RPMI7951 (cell line): ENCODE measurements at regions not wholly inside any gene's neighbourhood (a gene's known extent, or its start where the extent isn't known, plus 50 kb on each side); places are given as distances from the start of the nearest gene placed in this dataset.
"Not testable (repeated sequence)": the region's sequence is repeated elsewhere in the genome, so short reads cannot be mapped to it uniquely, and the experiment has no call there.

Experiments used
- DNase-seq: peaks from one replicate; pipeline ENCODE4 v3.0.0-alpha.2; 2012; ENCODE audit warnings: low read depth

DNA sequence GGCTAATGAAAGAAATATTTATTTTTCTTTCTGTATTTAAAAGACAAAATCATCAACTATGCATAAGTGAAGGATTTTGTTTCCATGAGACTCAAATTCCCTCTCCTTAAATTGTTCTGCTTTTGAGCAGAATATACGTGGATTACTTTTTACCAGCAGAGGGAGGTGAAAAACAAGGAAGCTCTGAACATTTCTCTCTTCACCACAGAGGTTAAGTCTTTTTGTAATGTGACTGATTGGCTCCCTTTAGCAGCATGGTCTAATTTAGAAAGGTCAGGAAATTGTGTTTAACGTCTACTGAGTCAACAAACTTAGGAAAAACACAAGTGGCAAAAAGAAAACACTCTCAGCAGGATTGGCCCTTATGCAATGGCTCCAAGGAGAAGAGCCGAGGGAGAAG, 55.1 kb upstream of the F9 start:
- no peak for DNase-seq

DNA sequence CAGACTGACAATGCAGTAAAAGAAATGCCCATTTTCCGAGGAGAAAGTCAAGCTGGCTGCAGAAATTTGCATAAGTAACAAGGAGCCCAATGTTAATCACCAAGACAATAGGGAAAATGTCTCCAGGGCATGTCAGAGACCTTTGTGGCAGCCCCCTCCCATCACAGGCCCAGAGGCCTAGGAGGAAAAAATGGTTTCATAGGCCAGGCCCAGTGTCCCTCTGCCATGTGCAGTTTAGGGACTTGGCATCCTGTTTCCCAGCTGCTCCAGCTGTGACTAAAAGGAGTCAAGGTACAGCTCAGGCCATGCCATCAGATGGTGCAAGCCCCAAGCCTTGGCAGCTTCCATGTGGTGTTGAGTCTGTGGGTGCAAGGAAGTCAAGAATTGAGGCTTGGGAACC, 68.6 kb upstream of the F9 start:
- DNase-seq = not testable (repeated sequence)

DNA sequence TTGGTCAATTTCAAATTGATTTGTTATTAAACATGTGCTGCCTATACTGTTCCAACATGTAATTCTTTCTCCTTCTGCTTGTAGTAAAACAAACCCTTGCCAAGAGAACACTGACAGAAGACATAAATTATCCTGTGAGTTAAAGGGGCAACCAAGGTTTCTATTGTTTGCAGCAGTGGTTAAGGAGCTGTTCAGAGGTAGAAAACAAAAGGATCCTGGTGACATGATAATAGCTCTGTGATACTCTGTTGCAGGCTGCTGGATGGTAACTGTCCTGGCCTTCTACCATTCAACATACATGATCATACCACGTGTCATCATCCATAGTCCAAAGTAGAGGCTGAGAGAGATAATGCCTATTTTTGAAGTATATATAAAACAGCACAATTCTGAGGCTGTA, 75.8 kb upstream of the F9 start:
- no peak for DNase-seq

DNA sequence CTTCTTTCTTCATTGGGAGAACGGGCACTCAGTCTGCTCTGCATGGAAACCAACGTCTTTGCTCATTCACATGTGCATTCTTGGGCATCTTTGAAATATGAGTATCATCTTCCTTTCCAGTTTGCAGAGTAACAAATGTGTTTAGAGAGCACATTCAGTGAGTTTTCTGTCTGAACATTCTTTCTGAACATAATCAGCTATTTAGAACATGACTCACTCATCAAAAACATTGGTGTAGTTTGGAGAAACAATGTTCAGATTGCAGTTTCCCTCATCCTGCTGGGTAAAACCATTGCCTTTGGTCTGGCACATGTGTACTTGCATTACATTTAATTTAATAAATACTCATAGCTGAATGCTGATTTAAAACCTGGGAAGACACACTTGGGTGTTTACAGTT, 81.5 kb upstream of the F9 start:
- DNase-seq = no peak

DNA sequence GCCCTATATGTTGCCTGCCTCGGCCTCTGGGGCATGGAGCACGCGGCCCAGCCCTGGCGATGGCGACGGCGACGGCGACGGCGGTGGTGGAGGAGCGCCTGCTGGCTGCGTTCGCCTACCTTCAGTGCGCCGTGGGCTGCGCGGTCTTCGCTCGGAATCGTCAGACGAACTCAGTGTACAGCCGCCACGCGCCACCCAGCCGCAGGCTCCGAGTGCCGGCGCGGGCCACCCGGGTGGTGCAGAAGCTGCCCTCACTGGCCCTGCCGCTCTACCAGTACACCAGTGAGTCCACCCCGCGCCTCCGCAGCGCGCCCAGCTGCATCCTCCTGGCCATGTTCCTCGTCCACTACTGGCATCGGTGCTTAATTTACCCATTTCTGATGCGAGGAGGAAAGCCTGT, 83.7 kb upstream of the F9 start:
- no peak for DNase-seq

DNA sequence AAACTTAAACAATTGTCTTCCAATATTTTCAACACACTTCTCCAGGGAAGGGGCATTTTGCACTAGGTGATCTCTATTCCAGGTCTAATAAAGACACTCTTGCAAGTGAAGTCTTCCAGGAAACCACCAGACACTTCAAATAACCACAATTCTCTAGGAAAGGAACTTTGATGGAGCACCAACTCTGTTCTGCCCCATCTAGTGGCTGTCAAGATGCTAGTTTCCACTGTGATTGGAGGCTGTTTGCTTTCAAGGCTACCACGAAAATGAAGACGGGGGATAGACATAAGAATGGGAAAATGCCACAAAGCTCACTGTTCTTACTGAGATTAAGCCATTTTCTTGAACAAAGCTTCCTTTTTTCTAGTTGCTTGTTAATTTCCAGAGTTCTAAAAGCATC, 100.6 kb upstream of the F9 start:
- no peak for DNase-seq

DNA sequence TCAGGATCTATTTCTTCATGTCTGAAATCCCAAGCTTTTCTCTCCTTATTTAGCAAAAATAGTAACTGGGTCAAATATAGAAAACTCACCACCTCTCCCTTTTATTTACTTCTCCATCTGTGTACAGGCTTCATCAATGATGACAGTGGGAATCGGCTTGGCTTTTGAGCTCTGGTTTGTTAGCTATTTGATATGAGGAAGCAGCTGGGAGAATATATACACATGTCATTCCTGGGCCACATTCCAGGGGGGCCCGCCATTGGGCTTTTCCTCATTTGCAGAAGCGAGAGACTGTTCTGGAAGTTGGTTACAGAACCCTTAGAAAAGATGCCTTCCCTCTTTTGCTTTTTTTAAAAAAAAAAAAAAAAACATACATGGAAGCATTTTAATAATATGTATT, 107.4 kb upstream of the F9 start:
- DNase-seq = no peak

DNA sequence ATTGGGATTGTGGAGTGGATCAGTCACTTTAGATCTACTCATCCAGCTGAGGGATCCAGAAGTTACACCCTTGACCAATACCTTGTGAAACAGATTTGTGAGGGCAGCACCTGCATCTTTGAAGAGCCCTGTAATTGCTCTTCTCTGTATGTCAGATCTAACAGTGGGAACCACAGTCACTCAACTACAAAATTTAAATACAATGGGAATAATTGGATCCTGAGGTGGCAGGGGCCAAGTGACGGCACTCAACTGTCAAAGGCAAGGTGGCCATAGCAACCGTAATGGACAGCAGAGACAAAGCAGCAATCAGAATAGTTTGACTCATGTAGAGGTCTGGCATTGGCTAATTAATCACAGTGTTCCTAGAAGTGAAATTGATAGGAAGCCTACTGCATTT, 132.3 kb upstream of the F9 start:
- DNase-seq = not testable (repeated sequence)

DNA sequence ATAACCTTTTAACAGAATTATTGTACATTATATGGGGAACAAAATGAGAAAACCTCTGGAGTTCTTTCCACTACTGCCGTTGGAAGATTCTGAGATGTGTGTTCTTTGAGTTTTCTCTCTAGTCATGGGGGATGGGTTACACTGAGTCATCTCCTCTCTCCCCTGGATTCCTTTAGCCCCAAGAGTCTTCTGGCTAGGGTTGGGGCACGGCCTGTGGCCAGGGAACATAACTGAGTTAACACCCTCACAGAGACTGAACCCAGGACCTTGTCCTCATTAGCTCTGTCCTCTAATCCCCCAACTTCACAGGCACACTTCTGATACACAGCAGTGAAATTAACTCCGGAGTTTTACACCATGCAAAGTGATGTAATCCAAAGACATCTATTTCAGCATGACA, 142.3 kb upstream of the F9 start:
- no peak for DNase-seq

DNA sequence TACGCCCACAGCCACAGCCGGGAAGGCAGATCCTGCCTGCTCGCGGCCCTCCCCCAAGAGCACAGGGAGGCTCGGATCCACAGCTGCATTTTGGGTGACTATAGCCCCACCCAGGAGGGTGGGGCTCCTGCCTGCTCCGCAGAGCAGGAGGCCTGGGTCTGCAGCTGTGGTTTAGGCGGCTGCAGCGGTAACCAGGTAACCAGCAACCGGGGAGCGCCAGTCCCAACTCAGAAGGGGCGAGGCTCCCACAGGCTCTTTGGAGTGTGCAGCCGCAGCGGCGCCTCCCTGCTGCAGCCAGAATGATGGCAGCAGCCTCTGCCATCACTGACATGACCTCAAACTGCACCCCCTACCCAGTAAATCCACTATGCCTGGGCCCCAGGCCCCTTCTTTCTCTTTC, 148.0 kb upstream of the F9 start:
- DNase-seq = no peak

DNA sequence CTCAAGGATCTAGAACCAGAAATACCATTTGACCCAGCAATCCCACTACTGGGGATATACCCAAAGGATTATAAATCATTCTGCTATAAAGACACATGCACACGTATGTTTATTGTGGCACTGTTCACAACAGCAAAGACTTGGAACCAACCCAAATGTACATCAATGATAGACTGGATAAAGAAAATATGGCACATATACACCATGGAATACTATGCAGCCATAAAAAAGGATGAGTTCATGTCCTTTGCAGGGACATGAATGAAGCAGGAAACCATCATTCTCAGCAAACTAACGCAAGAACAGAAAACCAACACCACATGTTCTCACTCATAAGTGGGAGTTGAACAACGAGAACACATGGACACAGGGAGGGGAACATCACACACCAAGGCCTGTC, 154.0 kb upstream of the F9 start:
- not testable (repeated sequence) for DNase-seq

DNA sequence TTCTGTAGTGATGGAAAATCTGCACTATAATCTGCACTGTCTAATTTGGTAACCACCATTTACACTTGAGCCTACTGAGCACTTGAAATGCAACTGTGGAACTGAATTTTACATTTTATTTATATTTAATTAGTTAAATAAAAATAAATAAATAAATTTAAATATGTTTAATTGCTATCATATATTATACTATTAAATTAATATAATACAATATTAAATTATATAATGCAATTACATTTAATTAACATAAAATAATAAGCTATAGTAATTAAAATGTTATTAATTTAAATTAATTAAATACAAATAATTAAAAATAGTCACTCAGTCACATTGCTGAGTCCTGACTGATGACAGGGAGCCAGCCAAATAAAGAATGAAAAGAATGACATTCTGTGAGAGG, 170.2 kb upstream of the F9 start:
- no peak for DNase-seq

DNA sequence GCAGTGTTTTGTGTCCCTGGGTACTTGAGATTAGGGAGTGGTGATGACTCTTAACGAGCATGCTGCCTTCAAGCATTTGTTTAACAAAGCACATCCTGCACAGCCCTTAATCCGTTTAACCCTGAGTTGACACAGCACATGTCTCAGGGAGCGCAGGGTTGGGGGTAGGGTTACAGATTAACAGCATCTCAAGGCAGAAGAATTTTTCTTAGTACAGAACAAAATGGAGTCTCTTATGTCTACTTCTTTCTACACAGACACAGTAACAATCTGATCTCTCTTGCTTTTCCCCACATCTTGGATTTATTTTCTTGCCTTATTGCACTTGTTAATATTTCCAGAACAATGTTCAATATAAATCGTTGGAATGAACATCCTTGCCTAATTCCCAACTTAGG, 187.9 kb upstream of the F9 start:
- not testable (repeated sequence) for DNase-seq

DNA sequence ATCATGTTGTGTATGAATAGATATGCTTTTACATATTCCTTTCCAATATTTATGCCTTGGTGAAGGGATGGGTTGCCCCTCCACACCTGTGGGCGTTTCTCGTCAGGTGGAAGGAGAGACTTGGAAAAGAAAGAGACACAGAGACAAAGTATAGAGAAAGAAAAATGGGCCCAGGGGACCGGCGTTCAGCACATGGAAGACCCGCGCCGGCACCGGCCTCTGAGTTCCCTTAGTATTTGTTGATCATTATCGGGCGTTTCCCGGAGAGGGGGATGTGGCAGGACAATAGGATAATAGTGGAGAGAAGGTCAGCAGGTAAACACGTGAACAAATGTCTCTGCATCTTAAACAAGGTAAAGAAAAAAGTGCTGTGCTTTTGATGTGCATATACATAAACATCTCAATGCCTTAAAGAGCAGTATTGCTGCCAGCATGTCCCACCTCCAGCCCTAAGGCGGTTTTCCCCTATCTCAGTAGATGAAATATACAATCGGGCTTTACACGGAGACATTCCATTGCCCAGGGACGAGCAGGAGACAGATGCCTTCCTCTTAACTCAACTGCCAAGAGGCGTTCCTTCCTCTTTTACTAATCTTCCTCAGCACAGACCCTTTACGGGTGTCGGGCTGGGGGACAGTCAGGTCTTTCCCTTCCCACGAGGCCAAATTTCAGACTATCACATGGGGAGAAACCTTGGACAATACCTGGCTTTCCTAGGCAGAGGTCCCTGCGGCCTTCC, 188.5 kb upstream of the F9 start:
- not testable (repeated sequence) for DNase-seq

DNA sequence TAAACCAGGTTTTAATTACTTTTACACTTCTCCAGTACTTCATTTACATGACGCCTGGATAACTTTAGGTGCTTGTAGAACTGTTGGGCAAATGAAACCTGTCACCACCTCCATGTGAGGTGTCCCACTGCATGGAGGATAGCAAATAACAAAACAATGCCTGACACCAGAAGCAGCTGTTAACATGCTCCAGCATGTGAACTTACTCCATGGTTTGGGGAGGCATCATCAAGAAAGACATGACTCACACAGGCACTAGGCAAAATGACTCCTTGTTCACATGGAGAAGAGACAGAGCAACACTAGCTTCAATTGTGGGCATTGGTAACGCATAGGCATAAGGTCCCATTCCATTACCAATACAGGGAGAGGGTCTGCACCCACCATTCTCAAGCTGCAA, 198.1 kb upstream of the F9 start:
- no peak for DNase-seq

DNA sequence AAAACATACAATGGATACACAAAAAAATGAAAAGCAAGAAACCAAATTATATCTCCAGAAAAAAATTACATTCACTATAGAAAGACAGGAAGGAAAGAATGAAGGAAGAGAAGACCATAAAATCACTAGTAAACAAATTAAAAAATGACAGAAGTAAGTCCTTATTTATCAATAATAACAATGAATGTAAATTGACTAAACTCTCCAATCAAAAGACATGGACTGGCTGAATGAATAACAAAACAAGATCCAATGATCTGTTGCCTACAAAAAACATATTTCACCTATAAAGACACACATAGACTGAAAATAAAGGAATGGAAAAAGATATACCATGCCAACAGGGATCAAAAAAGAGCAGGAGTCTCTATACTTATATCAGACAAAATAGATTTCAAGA, 203.2 kb upstream of the F9 start:
- no peak for DNase-seq

DNA sequence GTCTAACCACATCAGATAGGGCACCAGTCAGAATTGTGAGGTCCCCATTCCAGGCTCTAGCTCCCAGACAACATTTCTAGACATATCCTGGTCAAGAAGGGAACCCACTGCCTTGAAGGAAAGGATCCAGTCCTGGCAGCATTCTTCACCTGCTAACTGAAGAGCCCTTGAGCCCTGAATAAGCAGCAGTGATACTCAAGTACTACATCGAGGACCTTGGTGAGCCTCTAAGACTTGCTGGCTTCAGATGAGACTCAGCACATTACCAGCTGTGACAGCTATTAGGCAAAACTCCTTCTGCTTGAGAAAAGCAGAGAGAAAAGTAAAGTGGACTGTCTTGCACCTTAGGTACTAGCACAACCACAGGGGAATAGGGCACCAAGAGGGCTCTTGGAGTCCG, 205.8 kb upstream of the F9 start:
- DNase-seq = no peak

DNA sequence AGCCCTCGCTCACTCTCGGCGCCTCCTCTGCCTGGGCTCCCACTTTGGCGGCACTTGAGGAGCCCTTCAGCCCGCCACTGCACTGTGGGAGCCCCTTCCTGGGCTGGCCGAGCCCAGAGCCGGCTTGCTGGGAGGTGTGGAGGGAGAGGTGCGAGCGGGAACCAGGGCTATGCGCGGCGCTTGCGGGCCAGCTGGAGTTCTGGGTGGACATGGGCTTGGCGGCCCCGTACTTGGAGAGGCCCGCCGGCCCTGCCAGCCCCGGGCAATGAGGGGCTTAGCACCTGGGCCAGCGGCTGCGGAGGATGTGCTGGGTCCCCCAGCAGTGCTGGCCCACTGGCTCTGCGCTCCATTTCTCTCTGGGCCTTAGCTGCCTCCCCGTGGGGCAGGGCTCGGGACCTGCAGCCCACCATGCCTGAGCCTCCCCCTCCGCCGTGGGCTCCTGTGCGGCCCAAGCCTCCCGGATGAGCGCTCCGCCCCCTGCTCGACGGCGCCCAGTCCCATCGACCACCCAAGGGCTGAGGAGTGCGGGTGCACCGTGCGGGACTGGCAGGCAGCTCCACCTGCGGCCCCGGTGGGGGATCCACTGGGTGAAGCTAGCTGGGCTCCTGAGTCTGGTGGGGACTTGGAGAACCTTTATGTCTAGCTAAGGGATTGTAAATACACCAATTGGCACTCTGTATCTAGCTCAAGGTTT, 209.7 kb upstream of the F9 start:
- not testable (repeated sequence) for DNase-seq

DNA sequence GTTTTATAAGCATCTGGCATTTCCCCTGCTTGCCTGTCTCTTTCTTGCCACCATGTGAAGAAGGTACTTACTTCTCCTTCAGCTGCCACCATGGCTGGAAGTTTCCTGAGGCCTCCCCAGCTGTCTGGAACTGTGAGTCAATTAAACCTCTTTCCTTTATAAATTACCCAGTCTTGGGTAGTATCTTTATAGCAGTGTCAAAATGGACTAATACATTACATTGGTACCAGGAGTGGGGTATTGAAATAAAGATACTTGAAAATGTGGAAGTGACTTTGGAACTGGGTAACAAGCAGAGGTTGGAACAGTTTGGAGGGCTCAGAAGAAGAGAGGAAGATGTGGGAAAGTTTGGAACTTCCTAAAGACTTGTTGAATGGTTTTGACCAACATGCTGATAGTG, 223.9 kb upstream of the F9 start:
- not testable (repeated sequence) for DNase-seq

DNA sequence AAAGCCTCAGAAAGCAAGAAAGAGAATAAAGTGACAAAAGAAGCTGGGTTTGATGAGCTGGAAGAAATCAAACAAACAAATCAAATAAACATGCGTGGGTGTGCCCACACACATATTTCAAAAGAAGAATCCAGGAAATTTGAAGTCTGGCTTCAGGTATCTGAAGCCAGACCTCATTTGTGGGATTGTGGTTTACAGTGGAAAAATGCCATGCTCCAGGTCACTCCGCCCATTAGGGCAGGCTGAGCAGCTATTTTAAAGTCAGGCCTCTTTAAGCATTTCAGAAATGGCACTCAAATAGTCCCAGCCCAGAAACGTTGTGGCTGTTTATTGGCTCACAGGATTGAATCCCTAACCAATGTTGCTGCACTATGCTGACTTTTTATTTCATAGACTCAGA, 226.1 kb upstream of the F9 start:
- DNase-seq = no peak

DNA sequence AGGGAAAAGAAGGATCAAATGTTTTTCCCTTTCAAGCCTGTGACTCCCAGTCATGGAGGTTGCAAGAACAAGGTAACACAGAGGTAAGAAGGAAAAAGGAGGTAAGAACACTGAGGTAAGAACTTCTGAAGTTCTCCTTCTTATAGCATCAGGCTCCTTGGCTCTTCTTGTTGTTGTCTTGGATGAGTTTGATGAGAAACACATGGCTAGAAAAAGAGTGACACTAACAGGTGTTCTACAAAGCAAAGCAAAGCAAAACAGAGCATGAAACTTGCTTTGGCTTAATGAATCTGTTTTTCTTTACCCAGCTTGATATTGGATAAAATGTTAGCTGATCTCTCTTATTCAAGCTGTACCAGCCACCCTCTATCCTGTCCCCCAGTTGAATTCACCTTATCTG, 231.2 kb upstream of the F9 start:
- no peak for DNase-seq

DNA sequence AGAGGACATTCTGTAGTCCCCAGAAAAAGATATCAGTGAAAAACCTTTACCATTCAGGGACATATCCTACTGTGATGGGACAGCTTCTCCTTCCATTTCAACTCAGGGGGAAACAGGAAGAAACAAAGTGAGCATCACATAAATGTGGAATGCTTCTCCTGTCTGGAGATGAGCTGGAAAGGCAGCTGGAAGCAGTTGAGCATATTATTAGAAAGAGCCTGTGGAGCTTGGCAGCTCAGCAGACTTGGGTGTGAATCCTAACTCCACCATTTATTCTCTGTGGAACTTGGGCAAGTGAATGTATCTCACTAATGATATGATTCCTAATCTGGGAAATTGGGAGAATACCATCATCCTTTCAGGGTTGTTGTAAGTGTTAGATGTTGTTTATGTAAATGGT, 232.1 kb upstream of the F9 start:
- DNase-seq = no peak

DNA sequence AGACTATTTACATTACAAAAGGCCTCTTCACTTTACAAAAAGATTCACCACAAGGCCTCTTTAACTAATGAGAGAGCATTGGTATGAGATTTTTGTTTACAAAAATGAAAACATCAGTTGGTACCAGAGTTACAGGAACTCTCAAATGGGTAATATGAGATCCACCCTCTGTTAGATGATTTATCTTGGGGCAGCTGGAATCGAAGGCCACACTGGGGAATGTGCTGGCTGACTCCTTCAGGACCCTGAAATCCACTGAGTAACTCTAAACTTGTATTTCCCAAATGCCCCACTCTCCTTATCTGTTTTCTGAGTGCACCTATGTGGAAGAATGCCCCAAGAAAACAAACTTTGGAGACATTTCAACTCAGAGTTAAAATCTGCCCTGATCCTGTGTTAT, 232.9 kb upstream of the F9 start:
- no peak for DNase-seq

DNA sequence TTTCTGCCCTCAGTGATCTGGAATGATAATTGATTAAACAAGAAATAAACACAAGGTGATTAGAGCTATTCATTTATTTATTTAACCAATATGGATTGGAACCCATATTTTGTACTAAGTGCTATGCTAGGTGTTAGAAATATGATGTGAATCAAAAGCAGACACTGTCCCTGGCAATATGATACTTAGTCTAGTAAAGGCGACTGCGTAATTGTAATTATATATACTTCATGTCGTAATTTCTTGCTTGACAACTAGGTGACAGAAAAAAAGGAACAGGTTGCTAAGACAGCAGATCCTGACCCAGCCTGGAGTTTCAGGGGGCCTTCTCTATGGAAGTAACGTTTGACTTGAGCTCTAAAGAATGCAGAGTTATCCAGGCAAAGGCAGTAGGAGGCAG, 236.5 kb upstream of the F9 start:
- no peak for DNase-seq
